Chondrocyte (in vitro differentiated cells): ENCODE measurements at regions not wholly inside any gene's neighbourhood (a gene's known extent, or its start where the extent isn't known, plus 50 kb on each side); places are given as distances from the start of the nearest gene placed in this dataset.
"Not testable (repeated sequence)": the region's sequence is repeated elsewhere in the genome, so short reads cannot be mapped to it uniquely, and the experiment has no call there.

Experiments
- DNase-seq: peaks from one replicate; pipeline ENCODE4 v3.0.0; 2021; ENCODE audit warnings: mixed read lengths, low spot score
- H3K27ac Mint-ChIP-seq: one replicate; pipeline ENCODE4 v1.8.0; 2021; ENCODE audit warnings: mild to moderate bottlenecking, moderate library complexity, mixed read lengths; ENCODE audit not compliant: unreplicated experiment
- H3K27me3 Mint-ChIP-seq: 2 replicates; pipeline ENCODE4 v1.8.0; 2021; ENCODE audit warnings: low read depth, mixed read lengths
- H3K36me3 Mint-ChIP-seq: 2 replicates; pipeline ENCODE4 v1.8.0; 2021; ENCODE audit warnings: low read depth, mixed read lengths
- H3K4me1 Mint-ChIP-seq: 2 replicates; pipeline ENCODE4 v1.8.0; 2021; ENCODE audit warnings: low read depth, mild to moderate bottlenecking, mixed read lengths
- H3K4me3 Mint-ChIP-seq: one replicate; pipeline ENCODE4 v1.8.0; 2021; ENCODE audit warnings: mild to moderate bottlenecking, moderate library complexity, mixed read lengths; ENCODE audit not compliant: unreplicated experiment
- H3K9me3 Mint-ChIP-seq: 2 replicates; pipeline ENCODE4 v1.8.0; 2021; ENCODE audit warnings: low read depth, mixed read lengths
- CTCF ChIP-seq: fragments of 200-600 bp; sonication (generic); IDR thresholded peaks from 2 replicates; pipeline ENCODE4 v1.5.0; 2021; ENCODE audit warnings: antibody characterized with exemption, mild to moderate bottlenecking, moderate library complexity

GRCh38 chr12:89192429-89192828 lies 159.9 kb downstream of the DUSP6 start:
- H3K4me3 Mint-ChIP-seq = no peak overlapping the region
- no peaks in the 10 kb centered on the region for H3K27me3 Mint-ChIP-seq
- peaks cover 8% of the 10 kb centered on the region for H3K36me3 Mint-ChIP-seq
- no peak for DNase-seq
- no peak overlapping the region for H3K27ac Mint-ChIP-seq
- H3K4me1 Mint-ChIP-seq = no peaks in the 10 kb centered on the region
- no peak for TF ChIP-seq CTCF
- peaks cover 23% of the 10 kb centered on the region for H3K9me3 Mint-ChIP-seq

DNA sequence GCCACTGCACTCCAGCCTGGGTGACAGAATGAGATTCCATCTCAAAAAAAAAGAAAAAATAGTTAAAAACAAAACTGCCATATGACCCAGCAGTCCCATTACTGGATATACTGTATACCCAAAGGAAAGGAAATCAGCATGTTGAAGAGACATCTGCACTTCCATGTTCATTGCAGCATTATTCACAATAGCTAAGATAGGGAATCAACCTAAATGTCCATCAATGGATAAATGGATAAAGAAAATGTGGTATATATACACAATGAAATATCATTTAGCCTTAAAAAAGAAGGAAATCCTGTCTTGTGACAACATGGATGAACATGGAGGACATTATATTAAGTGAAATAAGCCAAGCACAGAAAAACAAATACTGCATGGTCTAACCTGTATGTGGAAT lies 160.7 kb downstream of the DUSP6 start:
- DNase-seq, H3K27me3 Mint-ChIP-seq, H3K4me3 Mint-ChIP-seq, H3K4me1 Mint-ChIP-seq, H3K36me3 Mint-ChIP-seq, H3K27ac Mint-ChIP-seq: not testable (repeated sequence)
- H3K9me3 Mint-ChIP-seq = peaks cover 23% of the 10 kb centered on the region

- H3K4me3 Mint-ChIP-seq = no peak overlapping the region
- TF ChIP-seq CTCF = no peak
- peaks cover 23% of the 10 kb centered on the region for H3K9me3 Mint-ChIP-seq
- no peaks in the 10 kb centered on the region for H3K4me1 Mint-ChIP-seq
- H3K27me3 Mint-ChIP-seq = no peaks in the 10 kb centered on the region
- H3K36me3 Mint-ChIP-seq = peaks cover 8% of the 10 kb centered on the region
- no peak overlapping the region for H3K27ac Mint-ChIP-seq
- DNase-seq = no peak
Observed at GRCh38 chr12:89189448-89189847, 162.9 kb downstream of the DUSP6 start.

DNA sequence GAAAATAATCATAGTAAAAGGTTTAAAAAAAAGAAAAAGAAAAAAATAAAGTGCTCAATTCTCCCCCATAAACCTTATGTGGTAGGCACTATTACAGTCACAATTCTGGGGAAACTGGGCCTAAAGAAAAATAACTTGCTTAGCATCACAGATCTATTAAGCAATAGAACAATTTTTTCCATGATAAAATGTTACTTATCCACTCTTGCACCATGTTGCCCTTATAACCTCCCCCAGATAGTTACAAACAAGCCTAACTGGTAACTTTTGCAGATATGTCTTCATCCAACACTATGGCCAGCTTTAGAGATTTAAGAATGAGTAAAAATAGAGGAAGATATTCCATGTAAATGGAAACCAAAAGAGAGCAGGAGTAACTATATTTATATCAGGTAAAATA lies 164.8 kb downstream of the DUSP6 start:
- H3K27me3 Mint-ChIP-seq = no peaks in the 10 kb centered on the region
- no peak for DNase-seq
- no peaks in the 10 kb centered on the region for H3K4me1 Mint-ChIP-seq
- H3K4me3 Mint-ChIP-seq = no peak overlapping the region
- TF ChIP-seq CTCF = no peak
- peaks cover 23% of the 10 kb centered on the region for H3K9me3 Mint-ChIP-seq
- peaks cover 8% of the 10 kb centered on the region for H3K36me3 Mint-ChIP-seq
- no peak overlapping the region for H3K27ac Mint-ChIP-seq

GRCh38 chr12:89185889-89186288 lies 166.4 kb downstream of the DUSP6 start:
- no peak overlapping the region for H3K4me3 Mint-ChIP-seq
- TF ChIP-seq CTCF = no peak
- H3K27ac Mint-ChIP-seq = no peak overlapping the region
- peaks cover 10% of the 10 kb centered on the region for H3K4me1 Mint-ChIP-seq
- no peak for DNase-seq
- H3K27me3 Mint-ChIP-seq = no peaks in the 10 kb centered on the region
- H3K9me3 Mint-ChIP-seq = peaks cover 20% of the 10 kb centered on the region
- H3K36me3 Mint-ChIP-seq = peaks cover 8% of the 10 kb centered on the region

- Mint-ChIP-seq H3K4me1 (peaks cover 16% of the 10 kb centered on the region), H3K27me3 (no peaks in the 10 kb centered on the region), H3K27ac (no peak overlapping the region), H3K36me3 (peaks cover 8% of the 10 kb centered on the region), H3K4me3 (no peak overlapping the region), H3K9me3 (peaks cover 16% of the 10 kb centered on the region)
- TF ChIP-seq CTCF = no peak
- DNase-seq = no peak
Observed at GRCh38 chr12:89185181-89185580, 167.1 kb downstream of the DUSP6 start.
